Activated CD8-positive, alpha-beta memory T cell treated with anti-CD3 and anti-CD28 coated beads for 36 hours (primary cell): ENCODE measurements at regions not wholly inside any gene's neighbourhood (a gene's known extent, or its start where the extent isn't known, plus 50 kb on each side); places are given as distances from the start of the nearest gene placed in this dataset.
"Not testable (repeated sequence)": the region's sequence is repeated elsewhere in the genome, so short reads cannot be mapped to it uniquely, and the experiment has no call there.

Experiments
- CTCF ChIA-PET: fragments of 350-600 bp; sonication (Branson Sonifier 250); formaldehyde crosslinking; loops from one replicate; lab custom pipeline; 2021; ENCODE audit warnings: antibody characterized with exemption; lab: Charles Lee
- POLR2A ChIA-PET: fragments of 350-600 bp; sonication (Branson Sonifier 250); formaldehyde crosslinking; loops from one replicate; lab custom pipeline; 2021; ENCODE audit warnings: antibody characterized with exemption; lab: Charles Lee

GRCh38 chr11:91630916-91631673 is 593.5 kb upstream of the FAT3 start:
- POLR2A ChIA-PET: no interaction called here

DNA sequence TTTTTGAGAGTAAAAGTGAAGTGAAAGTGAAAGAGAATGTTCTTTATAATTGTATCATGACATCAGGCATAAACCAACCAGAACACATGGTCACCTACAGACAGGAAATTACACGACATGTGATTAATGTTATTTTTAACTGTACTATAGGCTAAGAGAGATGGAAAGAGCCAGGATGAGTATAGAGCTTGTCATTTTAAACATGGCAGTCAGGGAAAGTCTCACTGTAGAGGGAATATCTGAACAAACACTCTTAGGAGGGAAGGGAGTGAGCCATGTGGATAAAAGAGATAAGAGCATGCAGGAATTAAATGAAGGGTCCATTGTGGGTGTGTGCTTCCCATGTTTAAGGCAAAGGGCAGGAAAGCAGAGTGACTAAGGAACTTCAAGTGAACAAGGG is 599.1 kb upstream of the FAT3 start:
- POLR2A ChIA-PET: no interaction called here
- CTCF ChIA-PET: no interaction called here

More at GRCh38 chr11:91630916-91631673, 593.5 kb upstream of the FAT3 start:
- CTCF ChIA-PET: no interaction called here

GRCh38 chr11:91624021-91624420 is 600.6 kb upstream of the FAT3 start:
- ChIA-PET POLR2A (no interaction called here), CTCF (no interaction called here)

DNA sequence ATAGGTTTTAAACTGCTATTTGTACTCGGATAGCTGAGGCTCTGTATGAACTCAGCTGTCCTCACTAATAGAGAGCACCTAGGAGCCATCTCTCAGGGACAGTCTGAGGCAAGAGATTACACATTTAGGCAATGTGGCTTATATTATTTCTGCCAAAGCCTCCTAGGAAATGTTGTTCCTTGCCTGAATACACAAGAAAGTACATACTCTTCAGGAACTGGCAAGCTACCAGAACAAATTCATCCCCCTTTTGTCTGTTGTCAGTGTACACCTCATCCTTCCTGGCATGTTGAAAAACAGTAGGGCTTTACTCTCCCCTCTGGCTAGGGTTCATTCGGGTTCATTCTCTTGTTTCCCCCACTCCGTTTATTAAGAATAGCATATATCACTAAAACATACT is 615.9 kb upstream of the FAT3 start:
- CTCF ChIA-PET: no interaction called here
- POLR2A ChIA-PET: no interaction called here

DNA sequence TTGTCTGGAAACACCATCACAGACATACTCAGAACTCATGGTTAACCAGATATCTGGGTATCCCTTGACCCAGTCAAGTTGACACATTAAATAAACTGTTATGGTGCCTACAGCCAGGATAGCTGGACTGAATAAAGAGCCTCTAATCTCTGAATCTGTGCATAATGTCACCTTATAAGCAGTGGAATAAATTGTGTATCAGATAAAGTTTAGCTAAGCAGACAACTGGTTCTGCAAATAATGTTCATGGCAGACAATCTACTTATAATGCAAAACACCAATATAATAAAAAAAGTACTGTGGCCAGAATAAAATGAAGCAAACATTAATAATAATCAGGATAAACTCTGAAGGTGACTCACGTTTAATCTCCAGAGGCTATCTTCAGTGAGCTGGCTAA is 628.5 kb upstream of the FAT3 start:
- CTCF ChIA-PET: no interaction called here
- POLR2A ChIA-PET: no interaction called here

DNA sequence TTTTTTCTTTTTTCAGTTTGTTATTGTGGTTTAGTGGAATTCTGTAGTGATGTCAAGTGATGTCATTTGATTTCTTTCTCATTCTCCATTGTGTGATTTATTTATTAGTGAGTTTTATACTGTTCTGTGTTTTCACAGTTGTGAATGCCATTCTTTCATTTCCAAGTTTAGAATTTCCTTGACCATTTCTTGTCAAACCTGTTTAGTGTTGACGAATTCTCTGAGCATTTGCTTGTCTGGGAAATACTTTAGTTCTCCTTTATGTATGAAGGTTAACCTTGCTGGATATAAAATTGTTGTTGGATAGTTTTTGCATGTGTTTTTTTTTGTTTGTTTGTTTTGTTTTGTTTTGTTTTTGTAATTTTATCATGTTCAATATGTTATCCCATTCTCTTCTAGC is 633.6 kb upstream of the FAT3 start:
- ChIA-PET CTCF (no interaction called here), POLR2A (no interaction called here)

DNA sequence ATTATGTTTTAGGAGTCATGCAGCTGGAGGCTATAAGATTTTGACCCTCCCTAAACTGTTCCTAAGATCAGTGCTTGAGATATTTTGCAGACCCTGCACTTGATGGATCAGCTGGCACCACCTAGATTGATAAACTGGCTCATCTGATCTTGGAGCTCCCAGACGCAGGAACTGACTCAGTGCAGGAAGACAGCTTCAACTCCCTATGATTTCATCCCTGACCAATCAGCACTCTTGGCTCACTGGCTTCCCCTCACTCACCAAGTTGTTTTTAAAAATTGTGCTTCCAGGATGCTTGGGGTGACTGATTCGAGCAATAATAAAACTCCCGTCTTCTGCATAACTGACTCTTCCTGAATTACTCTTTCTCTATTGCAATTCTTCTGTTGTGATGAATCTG is 637.5 kb upstream of the FAT3 start:
- CTCF ChIA-PET: no interaction called here

DNA sequence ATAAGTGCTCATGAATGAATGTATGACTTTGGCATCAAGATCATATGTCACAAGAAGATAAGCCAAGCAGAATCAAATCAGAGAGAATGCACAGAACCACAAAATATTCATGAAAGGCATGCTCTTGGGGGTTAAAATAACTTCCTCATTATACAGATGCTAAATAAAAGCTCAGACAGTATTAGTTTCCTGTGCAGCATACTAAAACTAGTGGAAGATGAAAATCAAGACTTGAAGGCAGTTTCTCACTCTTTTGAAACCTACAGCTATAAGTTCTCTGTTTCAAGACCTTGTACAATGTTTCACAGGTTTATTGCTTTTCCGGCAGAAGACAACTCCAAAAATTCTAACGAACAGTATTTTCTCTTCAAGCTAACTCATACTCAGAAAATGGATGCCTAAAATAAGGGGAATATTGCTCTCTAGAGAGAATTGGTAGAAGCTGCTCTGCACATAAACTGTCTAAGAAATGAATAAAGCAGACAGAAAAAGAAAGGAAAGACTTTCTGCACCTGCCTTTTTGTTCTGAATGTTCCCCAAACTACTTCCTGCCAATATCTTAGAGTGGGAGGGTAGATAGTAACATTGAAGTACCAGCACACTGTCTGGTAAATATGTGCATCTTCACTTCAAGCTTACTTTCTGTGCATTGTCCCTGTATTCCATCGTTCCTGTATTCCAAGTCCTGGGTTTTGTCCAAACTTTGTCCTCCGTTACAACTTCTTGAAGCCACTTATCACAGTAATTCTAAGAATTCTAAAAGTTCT is 639.4 kb upstream of the FAT3 start:
- ChIA-PET CTCF (no interaction called here), POLR2A (no interaction called here)

More for the DNA sequence above, 637.5 kb upstream of the FAT3 start:
- POLR2A ChIA-PET: no interaction called here

GRCh38 chr11:91563176-91563575 is 661.4 kb upstream of the FAT3 start:
- CTCF ChIA-PET: no interaction called here
- POLR2A ChIA-PET: no interaction called here

DNA sequence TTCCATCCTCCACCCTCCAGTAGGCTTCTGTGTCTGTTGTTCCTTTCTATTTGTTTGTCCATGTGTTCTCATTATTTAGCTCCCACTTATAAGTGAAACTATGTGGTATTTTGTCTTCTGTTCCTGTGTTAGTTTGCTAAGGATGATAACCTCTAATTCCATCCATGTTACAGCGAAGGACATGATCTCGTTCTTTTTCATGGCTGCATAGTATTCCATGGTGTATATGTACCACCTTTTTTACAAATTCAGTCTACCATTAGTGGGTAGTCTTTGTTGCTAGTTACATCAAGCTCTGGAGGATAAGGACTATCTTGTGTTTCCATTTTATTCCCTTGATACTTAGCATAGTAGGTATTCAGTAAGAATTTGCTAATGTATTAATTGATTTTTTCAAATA is 664.2 kb upstream of the FAT3 start:
- ChIA-PET CTCF (no interaction called here), POLR2A (no interaction called here)

- ChIA-PET POLR2A (no interaction called here), CTCF (no interaction called here)
These were observed 686.6 kb upstream of the FAT3 start for GRCh38 chr11:91538065-91538464.

DNA sequence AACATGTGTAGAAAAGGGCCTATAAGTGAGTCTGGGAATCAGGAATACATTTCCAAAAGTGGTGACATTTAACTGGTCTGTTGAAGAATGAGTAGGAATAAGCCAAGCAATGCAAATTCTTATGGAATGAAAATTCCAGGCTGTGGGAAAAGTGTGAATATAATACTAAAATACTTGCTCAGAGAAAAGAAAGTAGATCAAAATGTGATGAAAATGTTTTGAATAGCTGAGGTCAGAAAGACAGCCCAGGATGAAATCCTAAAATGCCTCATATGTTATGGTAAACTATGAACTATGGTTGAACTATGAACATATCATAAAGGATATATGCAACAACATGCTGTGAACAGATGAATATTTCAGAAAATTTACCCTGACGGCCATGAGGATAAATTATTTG is 688.3 kb upstream of the FAT3 start:
- CTCF ChIA-PET: no interaction called here
- POLR2A ChIA-PET: no interaction called here

GRCh38 chr11:91528965-91529364 is 695.7 kb upstream of the FAT3 start:
- ChIA-PET CTCF (no interaction called here), POLR2A (no interaction called here)

GRCh38 chr11:91527380-91528030 is 697.1 kb upstream of the FAT3 start:
- CTCF ChIA-PET: no interaction called here

DNA sequence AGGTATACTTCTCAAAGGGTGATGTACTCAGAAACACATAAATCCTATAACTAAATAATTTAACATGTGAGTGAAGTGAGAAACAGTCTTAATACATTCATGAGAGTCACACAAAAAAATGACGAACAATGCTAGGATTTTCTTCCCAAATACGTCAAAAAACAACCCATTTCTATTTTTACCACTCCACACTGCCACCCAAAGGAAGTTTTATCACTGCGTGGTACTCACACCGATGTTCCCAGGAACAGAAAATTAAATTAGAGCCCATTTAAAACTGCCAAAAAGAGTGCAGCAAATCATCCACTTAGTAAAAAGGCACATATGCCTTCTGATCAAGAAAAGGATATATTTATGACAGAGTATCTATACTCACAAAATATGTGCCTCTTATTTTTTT is 710.9 kb upstream of the FAT3 start:
- CTCF ChIA-PET: no interaction called here
- POLR2A ChIA-PET: no interaction called here

More at GRCh38 chr11:91527380-91528030, 697.1 kb upstream of the FAT3 start:
- POLR2A ChIA-PET: no interaction called here

GRCh38 chr11:91497847-91498246 is 726.8 kb upstream of the FAT3 start:
- POLR2A ChIA-PET: no interaction called here

DNA sequence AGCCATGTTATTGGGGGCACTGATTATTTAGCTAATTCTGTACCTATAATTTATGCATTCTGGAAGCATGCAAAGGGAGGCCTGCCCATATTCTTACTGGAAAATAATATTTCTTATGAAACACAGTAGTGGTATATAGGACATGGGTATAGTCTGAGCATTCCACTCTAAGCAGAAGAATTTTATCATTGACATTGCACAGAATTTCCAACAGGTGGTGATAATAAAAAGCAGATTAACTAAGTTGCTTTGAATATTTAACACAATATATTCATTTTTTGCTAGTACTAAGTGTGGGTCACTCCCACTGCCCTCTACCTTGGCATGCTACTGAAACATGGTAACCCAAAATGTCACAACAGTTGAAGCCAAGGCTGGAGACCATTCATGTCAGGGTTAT is 728.8 kb upstream of the FAT3 start:
- CTCF ChIA-PET: no interaction called here

More at GRCh38 chr11:91497847-91498246, 726.8 kb upstream of the FAT3 start:
- CTCF ChIA-PET: no interaction called here

GRCh38 chr11:91489989-91490388 is 734.6 kb upstream of the FAT3 start:
- CTCF ChIA-PET: no interaction called here
- POLR2A ChIA-PET: no interaction called here

More for the DNA sequence above, 728.8 kb upstream of the FAT3 start:
- POLR2A ChIA-PET: no interaction called here

DNA sequence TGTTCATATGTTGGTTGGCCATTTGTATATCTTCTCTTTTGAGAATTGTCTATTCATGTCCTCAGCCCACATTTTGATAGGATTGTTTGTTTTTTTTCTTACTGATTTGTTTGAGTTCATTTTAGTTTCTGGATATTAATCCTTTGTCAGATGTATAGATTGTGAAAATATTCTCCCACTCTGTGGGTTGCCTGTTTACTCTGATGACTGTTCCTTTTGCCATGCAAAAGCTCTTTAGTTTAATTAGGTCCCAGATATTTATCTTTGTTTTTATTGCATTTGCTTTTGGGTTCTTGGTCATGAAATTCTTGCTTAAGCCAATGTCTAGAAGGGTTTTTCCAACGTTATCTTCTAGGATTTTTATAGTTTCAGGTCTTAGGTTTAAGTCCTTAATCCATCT is 740.7 kb upstream of the FAT3 start:
- POLR2A ChIA-PET, CTCF ChIA-PET: not testable (repeated sequence)

GRCh38 chr11:91481875-91482274 is 742.7 kb upstream of the FAT3 start:
- POLR2A ChIA-PET, CTCF ChIA-PET: not testable (repeated sequence)

DNA sequence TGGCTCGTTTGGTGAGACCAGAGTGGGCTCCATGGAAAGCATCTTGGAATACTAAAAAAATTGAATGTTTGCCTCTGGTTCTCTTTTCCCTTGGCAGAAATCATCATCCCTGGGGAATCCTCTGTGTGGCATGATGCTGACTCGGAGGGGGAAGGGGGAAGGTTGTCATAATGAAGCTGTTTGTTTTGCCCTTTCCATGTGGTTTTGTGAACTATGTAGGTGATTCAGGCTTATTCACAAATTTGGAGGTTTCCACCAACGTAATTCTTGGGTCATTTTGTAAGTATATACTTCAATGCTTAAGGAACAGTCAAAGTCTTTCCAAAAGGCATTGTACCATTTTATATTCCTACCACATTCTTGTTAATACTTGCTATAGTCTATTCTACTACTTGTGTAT is 754.0 kb upstream of the FAT3 start:
- POLR2A ChIA-PET: no interaction called here
- CTCF ChIA-PET: no interaction called here
